GM18502 (cell line): ENCODE measurements at regions not wholly inside any gene's neighbourhood (a gene's known extent, or its start where the extent isn't known, plus 50 kb on each side); places are given as distances from the start of the nearest gene placed in this dataset.
A peak's percentile ranks its signal among the peaks of the same experiment; 100 is the strongest.

Source experiments
- ATAC-seq: cut with Tn5 transposase; IDR thresholded peaks from one replicate; pipeline ENCODE4 v1.9.1; 2021; ENCODE audit warnings: mild to moderate bottlenecking; ENCODE audit not compliant: unreplicated experiment, poor library complexity

DNA sequence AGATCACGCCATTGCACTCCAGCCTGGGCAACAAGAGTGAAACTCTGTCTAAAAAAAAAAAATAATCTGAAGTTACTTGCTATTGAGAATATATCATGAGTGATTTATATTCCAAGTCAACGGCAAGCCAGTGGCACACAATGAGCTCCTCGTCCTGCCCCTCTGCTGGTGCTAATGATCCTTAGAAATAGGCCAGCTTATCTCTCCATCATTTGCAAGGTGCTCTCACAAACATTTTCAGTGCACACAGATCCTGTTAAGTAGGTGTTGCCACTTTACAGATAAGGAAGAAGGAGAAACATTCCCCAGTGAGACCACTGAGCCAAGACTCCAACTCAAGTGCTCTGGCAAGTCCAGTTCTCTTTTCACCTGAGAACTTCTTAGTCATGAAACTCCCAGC lies 91.3 kb upstream of the GPR45 start:
- no peak for ATAC-seq

DNA sequence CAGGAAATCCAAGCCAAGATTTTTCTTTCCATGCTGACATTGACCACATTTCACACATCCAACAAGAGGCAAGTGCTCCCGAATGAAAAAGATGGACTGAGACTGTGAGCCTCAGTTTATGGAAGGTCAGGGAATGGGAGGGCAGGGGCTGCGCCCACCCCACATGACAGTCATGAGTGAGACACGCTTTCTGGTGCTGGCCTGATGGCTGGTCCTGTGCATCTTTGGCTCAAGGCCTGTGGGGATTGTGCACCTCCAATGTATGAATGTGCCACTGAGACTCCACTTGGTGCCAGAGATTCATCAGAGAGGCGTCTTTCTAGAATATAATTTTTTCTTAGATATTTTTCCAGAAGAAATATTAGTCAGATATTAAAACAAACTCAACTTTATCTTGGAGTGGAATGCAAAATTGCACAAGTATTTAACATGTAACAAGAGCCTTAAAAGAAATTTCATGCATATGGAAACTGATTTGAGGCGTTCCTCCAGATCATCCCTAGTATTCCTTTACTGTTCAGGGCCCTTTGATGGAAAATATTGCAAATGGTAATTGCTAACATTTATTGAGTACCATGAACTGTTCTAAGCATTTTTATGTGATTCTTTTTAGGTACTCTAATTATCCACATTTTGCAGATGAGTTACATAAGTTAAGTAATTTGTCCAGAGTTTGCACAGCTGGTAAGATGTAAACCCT lies 87.3 kb upstream of the GPR45 start:
- no peak for ATAC-seq

DNA sequence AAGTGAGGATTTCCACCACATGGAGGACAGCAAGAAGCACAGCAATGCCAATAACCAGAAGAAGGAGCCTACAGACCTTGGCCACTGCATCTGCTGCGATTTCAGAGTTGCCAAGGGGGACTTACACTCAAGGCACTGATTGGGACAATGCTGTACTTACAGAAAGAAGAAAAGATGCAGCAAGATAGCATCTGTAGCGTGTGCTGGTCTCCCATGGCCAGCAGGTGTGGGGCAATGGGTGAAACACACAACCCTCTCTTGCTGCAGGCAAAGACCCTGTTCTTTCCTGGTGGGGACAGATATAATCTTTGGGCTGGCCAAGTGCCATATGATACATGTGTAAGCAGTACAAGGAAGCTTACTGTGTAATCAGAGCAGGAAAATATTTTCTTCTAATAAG lies 85.4 kb upstream of the GPR45 start:
- ATAC-seq: no peak

DNA sequence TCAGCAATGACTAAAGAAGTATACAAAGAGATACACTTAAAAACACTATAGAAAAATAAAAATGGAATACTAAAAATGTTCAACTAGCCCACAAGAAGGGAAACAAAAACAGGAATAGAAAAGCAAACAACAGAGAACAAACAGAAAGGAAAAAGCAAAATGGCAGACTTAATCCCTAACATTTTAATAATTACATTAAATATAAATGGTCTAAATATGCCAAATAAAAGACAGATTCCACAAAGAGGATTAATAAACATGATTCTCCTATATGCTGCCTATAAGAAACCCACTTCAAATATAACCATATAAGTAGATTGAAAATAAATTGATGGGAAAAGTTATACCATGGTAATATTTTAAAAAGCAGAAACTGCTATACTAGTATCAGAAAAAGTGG lies 83.5 kb upstream of the GPR45 start:
- ATAC-seq: no peak

DNA sequence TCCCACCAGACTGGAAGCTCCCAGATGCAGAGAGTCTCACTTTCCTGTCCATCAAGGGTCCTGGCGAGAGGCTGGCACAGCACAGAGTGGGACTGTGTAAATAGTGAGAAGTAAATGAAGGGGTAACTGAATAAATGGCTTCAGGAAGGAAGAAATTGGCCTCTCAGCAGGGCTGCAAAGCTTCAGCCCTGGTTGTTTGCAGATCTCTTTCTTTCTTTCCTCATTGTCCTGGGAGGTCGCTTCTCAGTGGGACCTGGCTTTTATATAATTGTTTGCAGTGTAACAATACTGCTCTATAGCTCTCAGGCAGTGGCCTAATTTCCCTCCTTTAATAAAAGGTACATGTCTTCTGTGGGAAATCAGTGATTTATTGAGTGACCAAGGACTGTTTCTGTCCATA lies 74.9 kb upstream of the GPR45 start:
- ATAC-seq: no peak

DNA sequence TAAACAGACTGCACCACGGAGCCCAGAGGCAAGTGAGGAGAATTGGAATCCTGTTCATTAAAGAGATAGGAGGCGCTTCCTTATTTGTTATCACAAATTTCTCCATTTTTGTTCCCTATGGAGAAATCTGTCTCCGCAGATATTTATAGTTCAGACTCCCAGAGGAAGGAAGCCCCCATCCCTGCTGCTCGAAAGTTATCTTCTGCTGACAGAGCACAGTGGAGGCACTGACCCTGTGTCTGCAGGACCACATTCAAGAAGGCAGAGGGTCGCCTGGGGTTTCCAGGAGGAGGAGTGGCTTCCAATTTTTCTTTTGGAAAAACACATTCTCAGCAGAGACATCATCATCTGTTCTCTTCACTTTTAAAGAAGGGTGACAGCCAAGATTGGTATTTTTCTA lies 73.0 kb upstream of the GPR45 start:
- no peak for ATAC-seq

DNA sequence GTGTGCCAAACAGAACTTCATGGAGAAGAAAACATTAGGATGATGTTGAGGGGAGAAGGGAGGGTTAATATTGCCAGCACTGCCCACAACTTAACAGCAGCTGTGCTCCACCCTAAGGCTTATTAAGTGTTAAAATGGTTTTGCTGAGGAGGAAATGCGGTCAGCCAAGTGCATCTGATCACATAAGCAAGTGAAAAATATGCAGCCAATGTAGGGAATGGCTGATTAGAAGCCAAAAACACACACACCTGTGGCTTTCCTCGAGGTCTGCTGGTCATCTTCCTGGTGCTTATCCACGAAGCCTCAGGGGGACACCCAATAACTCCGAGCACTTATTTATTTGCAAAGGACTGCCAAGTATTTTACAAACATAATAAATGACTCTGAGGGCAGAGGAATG lies 66.3 kb upstream of the GPR45 start:
- ATAC-seq: no peak

DNA sequence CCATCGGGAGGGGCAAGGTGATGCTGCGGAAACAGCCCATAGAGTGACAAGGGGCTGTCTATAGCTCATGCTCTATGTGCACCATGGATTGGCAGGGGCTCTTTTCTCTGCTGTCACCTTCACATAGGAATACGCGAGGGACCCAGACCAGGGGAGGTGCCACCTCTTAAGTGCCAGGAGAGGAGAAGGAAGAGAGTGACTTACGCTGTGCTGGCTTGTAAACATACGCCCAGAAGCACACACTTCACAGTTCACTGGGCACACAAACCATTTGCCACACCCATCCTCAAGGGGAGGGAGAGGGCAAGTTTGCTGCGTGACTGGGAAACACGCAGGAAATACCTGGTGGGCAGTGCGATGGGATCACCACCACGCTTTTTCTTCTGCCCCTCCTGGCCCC lies 65.1 kb upstream of the GPR45 start:
- ATAC-seq: no peak

DNA sequence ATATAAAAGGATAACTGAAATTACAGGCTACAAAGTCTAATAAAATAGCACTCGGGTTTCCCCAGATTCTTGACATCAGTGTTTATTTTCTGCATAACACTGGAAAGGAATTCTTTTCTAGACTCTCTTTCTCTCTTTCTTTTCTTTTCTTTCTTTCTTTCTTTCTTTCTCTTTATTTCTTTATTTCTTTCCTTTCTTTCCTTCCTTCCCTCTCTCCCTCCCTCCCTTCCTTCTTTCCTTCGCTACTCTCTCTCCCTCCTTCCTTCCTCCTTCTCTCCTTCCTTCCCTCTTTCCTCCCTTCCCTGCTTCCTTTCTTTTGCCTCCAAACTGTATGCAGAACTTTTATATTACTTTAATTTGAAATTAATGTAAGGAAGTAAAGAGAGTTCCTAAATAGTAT lies 64.5 kb upstream of the GPR45 start:
- no peak for ATAC-seq

DNA sequence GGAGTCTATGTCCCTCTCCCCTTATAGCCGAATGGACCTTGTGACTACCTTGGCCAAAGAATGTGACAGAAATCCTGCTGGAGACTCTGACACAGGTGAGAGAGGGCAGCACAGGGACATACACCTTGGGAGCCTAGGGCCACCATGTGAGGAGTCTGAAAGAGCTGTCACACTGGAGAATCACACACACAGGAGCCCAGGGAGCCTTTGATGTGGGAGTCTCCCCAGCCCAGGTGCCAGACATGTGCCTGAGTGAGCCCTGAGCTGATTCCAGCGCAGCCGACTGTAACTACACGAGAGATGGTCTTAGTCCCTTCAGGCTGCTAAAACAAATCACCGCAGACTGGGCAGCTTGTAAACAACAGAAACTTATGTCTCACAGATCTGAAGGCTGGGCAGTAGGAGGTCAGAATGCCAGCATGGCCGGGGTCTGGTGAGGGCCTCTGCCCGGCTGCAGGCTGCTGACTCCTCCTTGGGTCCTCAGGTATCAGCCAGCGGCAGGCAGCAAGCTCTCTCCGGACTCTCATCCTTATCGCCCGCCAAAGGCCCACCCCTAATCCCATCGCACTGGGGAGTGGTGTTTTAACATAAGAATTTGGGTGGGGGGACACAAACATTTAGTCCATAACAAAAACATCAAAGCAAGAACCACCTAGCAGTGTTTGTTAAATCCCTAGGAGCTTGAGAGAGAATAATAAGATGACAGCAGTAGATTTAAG lies 63.8 kb upstream of the GPR45 start:
- no peak for ATAC-seq

DNA sequence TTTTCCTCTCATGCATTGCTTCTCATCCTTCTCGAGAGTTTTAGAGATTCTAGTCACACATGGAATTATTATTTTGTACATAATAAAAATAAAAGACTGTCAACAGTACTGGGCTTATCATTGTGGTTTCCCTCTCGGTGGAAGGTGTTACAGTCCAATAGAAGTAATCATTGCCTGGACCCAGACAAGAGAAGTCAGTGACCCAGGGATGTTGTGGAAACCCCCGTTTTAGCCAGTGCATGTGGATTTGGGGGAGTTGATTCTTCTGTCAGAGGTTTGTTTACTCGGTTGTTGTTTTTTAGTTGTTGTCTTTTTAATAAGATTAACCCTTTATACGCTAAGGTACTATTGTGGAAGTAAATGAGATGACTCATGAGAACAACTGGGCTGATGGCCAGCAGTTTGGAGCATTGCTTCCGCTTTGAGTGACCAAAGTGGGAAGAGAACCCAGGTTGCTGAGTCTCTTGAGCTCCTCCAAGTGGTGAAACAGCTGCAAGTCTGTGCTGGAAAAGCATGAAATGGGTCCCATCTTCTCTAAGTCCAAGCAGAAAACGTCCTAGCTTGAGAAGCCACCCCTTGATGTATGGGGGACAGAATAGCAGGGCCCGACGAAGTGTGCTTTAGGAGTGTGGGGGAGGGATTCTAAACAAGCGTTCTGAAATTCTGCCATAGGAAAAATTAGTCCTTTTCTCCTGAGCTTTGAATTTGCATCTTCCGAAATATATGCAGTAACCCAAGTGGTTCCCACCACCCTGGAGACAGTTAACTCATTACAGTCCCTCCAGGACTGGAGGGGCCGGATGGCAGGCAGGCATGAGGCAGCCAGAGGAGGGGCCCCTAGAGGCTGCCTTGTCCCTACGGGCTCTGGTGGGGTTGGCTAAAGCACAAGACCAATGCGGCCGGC lies 61.8 kb upstream of the GPR45 start:
- no peak for ATAC-seq

DNA sequence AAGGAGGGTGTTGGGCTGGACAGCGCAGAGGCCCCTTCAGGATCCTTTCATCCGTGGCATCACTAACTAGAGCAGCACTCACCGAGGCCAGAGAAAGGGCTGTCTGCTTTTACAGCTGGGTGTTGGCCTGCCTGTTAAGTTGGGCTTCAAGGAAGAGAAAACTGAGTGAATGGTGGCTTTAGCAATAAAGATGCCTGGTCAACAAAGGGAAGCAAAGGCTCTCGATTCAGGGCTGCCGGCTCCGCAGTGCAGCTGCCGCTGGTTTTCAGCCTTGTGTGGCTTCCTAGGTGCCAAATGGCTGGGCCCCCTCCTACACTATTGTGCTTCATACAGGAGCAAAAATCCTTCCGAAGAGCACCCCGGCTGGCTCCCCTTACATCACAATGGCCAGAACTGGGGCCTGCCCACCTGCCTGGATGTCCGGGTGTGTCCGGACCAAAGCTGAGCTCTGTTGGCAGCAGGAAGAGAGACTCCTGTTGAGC lies 61.0 kb upstream of the GPR45 start:
- ATAC-seq: no peak

DNA sequence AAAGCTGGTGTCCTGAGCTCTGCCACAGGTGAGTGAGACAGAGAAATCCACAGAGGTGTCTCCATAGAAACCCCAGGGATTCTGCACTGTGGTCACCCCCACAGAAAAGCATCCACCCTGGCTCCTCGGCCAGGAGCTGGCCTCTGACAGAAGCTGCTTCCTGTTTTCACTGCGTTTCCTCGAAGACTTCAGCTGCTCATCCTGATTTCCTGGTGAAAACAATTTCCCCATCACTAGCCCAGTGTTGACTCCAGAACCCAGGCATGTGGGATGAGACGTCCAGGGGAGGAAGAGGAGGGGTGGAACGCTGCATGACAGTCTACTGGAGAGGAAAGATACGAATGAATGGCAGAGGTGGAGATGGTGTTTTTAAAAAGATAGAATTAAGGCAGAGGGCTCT lies 60.3 kb upstream of the GPR45 start:
- no peak for ATAC-seq

DNA sequence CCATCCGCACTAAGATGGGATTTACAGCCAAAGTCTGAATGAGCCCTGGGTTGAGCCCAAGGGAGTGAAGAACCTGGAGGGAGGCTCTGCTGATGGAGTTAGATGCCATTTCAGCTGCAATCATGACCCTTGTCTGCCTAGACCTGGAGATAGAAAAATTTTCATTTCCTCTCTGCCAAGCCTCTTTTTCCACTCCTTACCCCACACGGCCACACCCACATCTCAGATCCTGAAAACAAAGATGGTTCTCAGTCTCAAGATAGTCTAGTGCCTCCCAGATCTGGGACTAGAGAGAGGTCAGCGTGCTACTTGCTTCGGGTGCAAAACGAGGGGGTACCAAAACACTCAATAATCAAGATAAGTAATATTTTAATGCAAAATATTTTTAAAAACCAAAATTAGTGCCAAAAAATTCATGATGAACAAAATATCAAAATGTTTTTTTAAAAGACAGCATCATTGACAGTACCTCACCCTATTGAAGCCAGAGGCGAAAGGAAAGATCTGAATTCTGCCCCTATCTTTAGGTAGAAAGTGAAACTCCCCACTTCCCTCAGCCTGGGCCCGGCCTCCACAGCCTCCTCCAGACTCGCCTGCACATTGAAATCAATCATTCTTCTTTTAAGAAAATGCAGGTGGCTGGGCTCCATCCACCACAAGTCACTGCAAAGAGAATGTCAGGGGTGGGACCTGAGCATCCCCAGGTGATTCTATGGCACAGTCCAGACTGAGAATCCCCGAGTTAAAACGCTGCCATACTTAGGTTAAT lies 57.8 kb upstream of the GPR45 start:
- peak; percentile 81 for ATAC-seq

DNA sequence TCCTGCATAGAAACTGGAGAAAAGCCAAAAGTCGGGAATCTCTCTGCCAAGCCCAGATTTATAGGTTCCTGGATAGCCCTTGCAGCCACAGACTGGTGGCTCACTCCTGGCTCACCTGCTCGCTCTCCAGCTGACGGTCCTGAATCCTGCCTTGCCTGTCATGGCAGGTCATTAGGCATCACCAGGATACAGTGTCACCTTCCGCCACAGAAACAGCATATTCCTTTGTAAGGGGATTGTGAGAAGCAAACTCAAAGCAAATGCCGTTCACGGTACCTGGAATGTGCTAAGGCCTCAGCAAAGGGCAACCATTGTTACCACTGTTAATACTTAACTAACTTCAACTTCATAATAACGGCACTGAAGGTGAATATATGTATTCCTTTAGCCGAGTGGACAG lies 57.1 kb upstream of the GPR45 start:
- ATAC-seq: no peak

DNA sequence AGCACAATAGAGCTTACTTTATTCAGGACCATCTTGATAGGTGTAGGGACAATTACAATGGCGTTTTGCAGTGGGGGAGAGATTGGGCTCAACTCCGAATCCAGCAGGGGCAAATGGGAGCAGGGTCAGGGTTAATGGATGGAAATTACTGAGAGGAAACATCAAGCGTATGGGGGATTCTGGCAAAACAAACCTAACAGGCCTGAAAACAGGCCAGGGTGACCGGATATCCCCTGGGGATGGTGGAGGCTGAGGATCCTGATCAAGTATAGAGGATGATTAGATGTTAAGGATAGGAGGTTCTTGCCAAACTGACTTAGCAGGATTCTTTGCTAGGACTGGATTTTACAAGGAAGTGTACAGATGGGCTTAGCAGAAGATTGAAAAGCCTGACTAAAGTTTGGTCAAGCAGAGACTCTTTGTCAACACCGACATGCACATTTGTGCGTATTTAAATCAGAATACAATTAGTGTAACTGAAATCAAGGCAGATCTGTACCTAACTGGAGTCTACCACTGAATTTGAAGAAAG lies 54.5 kb upstream of the GPR45 start:
- no peak for ATAC-seq

DNA sequence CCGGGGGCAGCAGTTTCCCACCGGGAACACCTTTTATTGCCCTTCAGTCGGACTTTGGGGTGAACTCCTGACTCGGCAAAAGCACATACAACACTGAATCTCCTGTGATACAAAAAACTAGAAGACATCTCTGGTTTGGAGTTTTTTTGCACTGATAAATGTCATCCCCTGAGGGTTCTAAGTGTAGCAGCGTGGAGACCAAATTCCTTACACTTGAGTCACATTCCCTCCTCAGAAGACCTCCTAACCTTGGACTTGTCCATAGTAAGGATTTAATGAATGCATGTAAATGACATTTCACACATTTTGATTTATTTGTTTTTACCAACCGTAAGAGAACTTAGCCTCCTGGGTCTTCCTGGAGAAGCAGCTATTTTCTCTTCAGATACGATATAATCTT lies 54.0 kb upstream of the GPR45 start:
- no peak for ATAC-seq

DNA sequence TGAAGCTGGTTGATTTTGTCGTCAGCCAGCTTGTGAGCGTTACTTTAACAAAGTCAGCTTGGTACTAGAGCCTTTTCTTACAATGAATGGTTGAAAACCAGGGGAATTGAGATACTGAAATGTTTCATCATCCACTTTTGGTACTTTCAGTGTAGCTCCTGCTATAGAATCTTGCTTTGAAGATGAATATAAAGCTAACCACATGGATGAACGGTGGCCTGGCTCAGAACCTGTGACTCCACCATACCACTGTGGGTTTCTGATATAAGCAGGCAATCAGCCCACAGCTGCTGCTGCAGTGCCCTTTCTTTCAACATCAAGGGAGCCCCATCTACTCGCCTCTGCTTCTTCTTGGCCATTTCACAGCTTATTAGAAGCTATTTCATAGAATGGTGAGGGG lies 53.2 kb upstream of the GPR45 start:
- ATAC-seq: no peak
